ENCODE measurements at regions not wholly inside any gene's neighbourhood (a gene's known extent, or its start where the extent isn't known, plus 50 kb on each side); places are given as distances from the start of the nearest gene placed in this dataset.
"Not testable (repeated sequence)": the region's sequence is repeated elsewhere in the genome, so short reads cannot be mapped to it uniquely, and the experiment has no call there.

GRCh38 chr14:97773598-97773997 is 976.4 kb downstream of the VRK1 start:
- no peak for DNase-seq

- DNase-seq = peak in 1 of 2 donors; percentile 25
These were observed 979.8 kb downstream of the VRK1 start for GRCh38 chr14:97776890-97777558.

GRCh38 chr14:97777622-97778355 is 980.6 kb downstream of the VRK1 start:
- peak; percentile 13 to 30 for DNase-seq

GRCh38 chr14:97779140-97779539 is 982.0 kb downstream of the VRK1 start:
- no peak for DNase-seq

GRCh38 chr14:97780804-97781203 is 983.6 kb downstream of the VRK1 start:
- no peak for DNase-seq

- no peak for DNase-seq
These were observed 984.8 kb downstream of the VRK1 start for GRCh38 chr14:97781961-97782360.

GRCh38 chr14:97782871-97783414 is 985.8 kb downstream of the VRK1 start:
- no peak for DNase-seq

GRCh38 chr14:97785495-97785894 is 988.3 kb downstream of the VRK1 start:
- DNase-seq = peak in 1 of 2 donors; percentile 8

- DNase-seq = no peak
These were observed 991.2 kb downstream of the VRK1 start for GRCh38 chr14:97788364-97788763.

GRCh38 chr14:97788846-97789526 is 991.8 kb downstream of the VRK1 start:
- DNase-seq = no peak

- no peak for DNase-seq
These were observed 993.9 kb downstream of the VRK1 start for GRCh38 chr14:97791072-97791471.

- DNase-seq = no peak
These were observed 994.7 kb downstream of the VRK1 start for GRCh38 chr14:97791906-97792305.

GRCh38 chr14:97796511-97796910 is 999.3 kb downstream of the VRK1 start:
- no peak for DNase-seq

GRCh38 chr14:97798176-97798575 is 1001.0 kb downstream of the VRK1 start:
- no peak for DNase-seq

GRCh38 chr14:97802430-97803373 is 1005.5 kb downstream of the VRK1 start:
- DNase-seq = no peak

GRCh38 chr14:97804056-97804455 is 1006.9 kb downstream of the VRK1 start:
- DNase-seq = no peak

GRCh38 chr14:97806891-97807290 is 1009.7 kb downstream of the VRK1 start:
- no peak for DNase-seq

GRCh38 chr14:97808541-97808940 is 1011.4 kb downstream of the VRK1 start:
- DNase-seq = not testable (repeated sequence)

GRCh38 chr14:97813556-97813955 is 1016.4 kb downstream of the VRK1 start:
- DNase-seq = no peak

- DNase-seq = no peak
These were observed 1023.6 kb downstream of the VRK1 start for GRCh38 chr14:97820781-97821180.

- no peak for DNase-seq
These were observed 1027.0 kb downstream of the VRK1 start for GRCh38 chr14:97824218-97824617.

- no peak for DNase-seq
These were observed 1030.6 kb downstream of the VRK1 start for GRCh38 chr14:97827746-97828145.
